ENCODE measurements at regions not wholly inside any gene's neighbourhood (a gene's known extent, or its start where the extent isn't known, plus 50 kb on each side); places are given as distances from the start of the nearest gene placed in this dataset.
A peak's percentile ranks its signal among the peaks of the same experiment; 100 is the strongest.

DNA sequence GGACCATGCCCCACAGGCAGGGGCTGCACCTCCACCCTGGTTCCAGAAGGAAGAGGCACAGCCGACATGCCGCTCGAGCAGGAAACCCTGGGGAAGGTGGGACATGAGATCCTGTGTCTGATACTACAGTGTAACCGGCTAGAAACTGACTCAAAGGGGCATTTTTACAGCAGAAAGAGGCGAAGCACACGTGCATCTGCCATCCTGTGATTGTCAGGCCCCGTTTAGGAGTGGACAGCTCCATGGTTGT, 62.7 kb downstream of the SIK1 start:
- no peak for DNase-seq

- no peak for DNase-seq
Observed at GRCh38 chr21:43363506-43364260, 63.2 kb downstream of the SIK1 start.

DNA sequence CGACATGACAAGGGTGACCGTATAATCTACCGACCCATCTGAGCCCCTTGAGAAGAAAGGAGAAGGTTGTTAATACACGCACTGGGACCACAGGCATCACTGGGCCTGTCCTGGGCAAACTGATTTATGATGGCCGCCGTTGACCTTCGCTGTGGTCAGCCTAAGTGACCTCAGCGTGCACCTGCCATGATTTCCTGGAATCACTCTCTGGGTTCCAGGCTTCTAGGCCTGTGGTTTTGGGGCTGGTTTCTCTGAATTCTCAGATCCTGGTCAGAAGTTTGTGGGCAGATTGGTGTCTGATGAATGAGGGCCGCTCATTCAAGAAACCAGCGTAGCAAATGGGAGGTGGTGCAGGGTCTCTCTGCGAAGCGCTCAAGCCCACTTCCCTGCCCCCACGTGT, 64.0 kb downstream of the SIK1 start:
- DNase-seq: peak; percentile 45 to 58

DNA sequence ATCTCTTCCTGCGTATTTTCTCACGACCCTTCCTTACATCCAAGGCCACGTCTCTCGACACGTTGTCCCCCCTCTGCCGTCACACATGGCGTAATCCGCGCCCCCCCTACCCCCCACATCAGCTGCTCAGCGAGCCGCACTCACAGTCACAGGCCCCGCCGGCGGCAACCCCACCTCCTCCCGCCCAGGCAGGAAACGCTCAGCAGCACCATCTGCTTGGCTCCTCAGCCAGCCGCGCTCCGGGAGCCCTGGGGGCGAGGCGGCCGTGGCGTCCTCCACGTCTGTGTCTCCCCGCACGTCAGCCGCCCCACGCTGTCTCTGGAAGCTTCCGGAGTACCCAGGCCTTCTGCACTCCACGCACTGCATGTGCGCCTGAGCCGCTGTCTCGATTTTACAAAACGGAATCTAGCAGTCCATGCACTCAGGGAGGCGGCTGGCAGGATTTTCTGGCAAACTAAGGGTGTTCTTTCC, 64.6 kb downstream of the SIK1 start:
- peak; percentile 81 to 93 for DNase-seq

- DNase-seq: peak; percentile 59 to 80
Observed at GRCh38 chr21:43361493-43362296, 65.2 kb downstream of the SIK1 start.

- peak in 1 of 2 donors; percentile 43 for DNase-seq
Observed at GRCh38 chr21:43361127-43361492, 65.8 kb downstream of the SIK1 start.

DNA sequence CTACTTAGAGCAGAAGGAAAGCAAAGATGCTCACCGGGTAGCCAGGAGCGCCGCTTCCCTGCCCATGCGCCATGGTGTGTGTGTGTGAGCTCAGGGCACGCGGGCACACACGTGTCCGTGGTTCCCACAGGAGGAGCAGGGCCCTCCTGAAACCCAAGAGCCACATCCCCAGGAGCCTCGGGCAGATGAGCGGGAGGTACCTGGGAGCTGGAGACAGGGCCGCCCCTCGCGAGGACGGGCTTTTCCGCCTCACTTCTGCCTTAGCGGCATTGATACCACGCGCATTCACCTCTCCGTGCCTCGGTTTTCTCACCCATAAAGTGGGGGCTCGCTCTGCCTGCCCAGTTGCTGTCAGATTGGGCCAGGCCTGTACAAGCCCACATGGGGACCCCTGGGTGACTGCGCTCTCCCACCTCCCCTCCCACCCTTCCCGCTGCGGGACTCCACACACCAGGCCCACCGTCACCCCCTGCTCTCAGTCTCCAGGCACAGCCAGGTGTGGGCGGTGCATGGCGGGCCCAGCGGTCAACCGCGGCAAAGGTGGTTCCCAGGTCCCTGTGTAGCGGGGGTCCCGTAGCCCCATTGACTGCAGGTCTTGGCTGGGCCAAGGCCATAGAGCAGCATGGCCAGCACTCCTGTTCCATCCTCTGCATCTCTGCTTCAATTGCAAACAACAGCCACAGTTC, 66.3 kb downstream of the SIK1 start:
- DNase-seq: no peak

GRCh38 chr21:43358940-43359822, 67.8 kb downstream of the SIK1 start:
- no peak for DNase-seq

- no peak for DNase-seq
Observed at GRCh38 chr21:43357715-43358430, 69.1 kb downstream of the SIK1 start.

GRCh38 chr21:43355925-43356289, 71.0 kb downstream of the SIK1 start:
- no peak for DNase-seq

GRCh38 chr21:43355266-43355924, 71.5 kb downstream of the SIK1 start:
- no peak for DNase-seq

- DNase-seq: no peak
Observed at GRCh38 chr21:43354666-43355065, 72.3 kb downstream of the SIK1 start.

- DNase-seq: no peak
Observed at GRCh38 chr21:43354026-43354420, 72.9 kb downstream of the SIK1 start.

DNA sequence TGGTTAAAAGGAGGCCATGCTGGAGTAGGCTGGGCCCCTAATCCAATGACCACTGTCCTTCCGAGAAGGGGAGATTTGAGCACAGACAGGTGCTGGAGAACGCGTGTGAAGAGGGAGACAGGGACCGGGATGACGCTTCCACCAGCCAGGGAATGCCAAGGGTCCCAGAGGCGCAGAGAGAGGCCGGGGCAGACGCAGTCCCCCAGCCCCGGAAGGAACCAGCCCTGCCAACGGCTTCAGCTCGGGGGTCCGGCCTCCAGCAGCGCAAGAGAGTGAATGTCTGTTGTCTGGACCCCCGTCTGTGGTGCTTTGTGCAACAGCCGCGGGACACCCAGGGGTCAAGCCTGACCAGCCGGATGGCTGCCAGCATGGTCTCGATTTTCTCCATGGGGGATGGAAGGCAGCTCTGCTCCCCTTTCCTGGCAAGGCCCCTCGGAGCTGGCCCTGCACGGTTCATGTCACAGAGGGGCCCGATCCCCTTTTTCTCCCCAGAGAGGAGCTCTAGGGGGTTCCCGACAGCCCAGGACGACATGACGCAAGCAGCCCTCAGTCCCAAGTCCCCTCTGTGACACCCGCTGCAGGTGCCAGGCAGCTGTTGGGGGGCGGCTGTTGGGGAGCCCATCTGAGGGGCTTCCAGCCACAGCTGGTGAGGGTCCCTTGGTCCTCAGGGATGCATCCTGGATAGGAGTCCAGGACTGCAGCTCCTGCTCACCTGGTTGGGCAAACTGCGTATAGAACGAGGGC, 73.5 kb downstream of the SIK1 start:
- peak in 1 of 2 donors; percentile 26 for DNase-seq

DNA sequence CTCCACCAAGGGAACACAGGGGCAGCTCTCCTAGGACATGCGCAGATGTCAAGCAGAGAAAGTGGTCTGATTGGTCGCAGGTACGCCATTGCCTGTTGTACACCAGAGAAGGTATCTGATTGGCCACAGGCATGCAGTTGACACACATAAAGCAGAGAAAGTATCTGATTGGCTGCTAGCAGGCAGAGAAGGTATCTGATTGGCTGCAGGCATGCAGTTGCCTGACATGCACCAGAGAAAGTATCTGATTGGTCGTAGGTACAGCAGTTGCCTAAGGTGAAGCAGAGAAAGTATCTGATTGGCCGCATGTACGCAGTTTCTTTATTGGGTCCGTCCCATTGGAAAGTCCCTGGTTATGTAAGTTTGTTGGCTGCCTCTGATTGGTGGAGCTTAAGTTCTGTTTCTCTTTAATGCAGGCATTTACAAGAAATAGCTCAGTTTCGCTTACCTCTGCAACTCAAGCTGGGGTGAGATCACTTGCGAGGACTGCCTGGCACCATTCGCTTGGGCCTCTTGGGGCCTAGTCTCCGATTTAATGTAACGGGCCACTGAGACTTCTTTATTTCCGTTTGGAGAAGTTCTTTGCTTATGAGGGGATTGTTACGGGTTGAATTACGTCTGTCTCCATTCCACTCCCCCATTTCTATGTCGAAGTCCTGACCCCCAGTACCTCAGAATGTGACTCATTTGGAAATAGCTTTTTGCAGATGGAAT, 74.2 kb downstream of the SIK1 start:
- DNase-seq: peak; percentile 36 to 75

DNA sequence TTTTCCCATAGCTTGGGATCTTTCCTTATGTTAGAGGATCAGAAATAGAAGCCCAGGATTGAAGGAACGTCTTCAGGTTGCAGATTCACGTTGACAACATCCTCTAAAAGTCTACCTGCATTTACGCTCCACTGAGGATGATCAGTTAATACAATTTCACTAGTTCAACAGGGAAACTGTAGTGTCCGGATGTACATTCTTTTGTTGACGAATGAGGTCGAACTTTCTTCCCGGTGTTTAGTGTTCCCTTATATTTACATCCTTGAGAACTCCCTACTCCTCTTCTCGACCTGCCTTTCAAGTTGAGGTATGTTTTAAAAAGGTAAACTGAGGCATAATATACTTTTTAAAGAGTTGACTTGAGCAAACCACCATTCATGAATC, 74.8 kb downstream of the SIK1 start:
- no peak for DNase-seq

GRCh38 chr21:43351501-43352153, 75.3 kb downstream of the SIK1 start:
- no peak for DNase-seq

- no peak for DNase-seq
Observed at GRCh38 chr21:43349644-43350043, 77.3 kb downstream of the SIK1 start.

DNA sequence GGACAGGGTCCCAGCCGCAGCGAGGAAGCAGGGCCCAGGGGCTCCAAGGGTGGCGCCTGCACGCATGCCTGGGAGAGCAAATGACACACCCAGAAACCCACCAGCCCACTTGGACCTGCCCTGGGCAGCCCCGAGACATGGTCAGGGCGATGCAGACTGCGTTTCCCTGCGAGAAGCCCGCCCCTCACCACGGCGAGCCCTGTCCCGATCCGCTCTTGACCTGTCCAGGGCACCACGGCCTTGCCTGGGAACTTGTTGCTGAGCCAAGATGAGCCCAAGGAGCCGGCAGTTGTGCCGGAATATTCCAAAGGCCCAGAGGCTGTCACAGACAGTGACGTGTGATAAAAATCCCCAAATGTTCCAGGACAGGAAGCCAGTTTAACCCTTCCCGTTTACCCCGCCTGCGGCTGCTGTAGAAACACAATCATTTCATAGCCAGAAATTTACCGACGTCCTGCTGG, 78.1 kb downstream of the SIK1 start:
- no peak for DNase-seq

Measured in CD4-positive, alpha-beta T cell treated with Interleukin-4 for 1 hour (primary cell).